ENCODE measurements at regions not wholly inside any gene's neighbourhood (a gene's known extent, or its start where the extent isn't known, plus 50 kb on each side); places are given as distances from the start of the nearest gene placed in this dataset.

DNA sequence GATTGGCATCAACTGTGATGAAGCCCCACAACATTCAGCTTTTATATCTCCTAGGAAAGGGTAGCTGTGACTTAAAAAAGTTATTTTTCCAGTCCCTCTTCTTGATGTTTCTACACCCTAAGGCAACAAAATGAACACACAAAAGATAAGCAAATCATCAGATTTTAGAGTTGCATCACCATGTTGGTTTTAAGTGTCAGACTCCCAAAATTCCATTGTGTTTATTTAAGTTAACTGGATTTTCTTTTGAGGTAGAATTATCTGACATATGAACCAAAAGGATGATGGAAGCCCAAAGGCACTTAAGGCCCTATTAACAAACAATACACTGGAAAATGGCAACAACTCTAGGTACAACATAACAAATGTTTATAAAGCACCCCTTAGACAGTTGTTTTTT lies 261.7 kb upstream of the SLC39A10 start:
- no peaks in the 10 kb centered on the region for H4K20me1 ChIP-seq (ENCODE audit: insufficient read depth, low read length)
- H3K4me1 Mint-ChIP-seq, result no peaks in the 10 kb centered on the region
- no peak for TF ChIP-seq CTCF (IDR thresholded peaks at IDR 0.05)
- H3K4me2 ChIP-seq (replicated peaks; ENCODE audit: extremely low read depth, low read length, poor library complexity, severe bottlenecking), result no peak overlapping the region
- no peak overlapping the region for H3K4me3 Mint-ChIP-seq
- H3K36me3 ChIP-seq (replicated peaks in 1 of 2; ENCODE audit: control insufficient read depth in 1 of 2, insufficient read depth in 2 of 2, low read length in 2 of 2), result no peaks in the 10 kb centered on the region
- H3K9me3 ChIP-seq (replicated peaks in 1 of 2; ENCODE audit: control insufficient read depth in 1 of 2, insufficient read depth in 1 of 2, low read length in 2 of 2), result no peaks in the 10 kb centered on the region
- no peak for DNase-seq
- H3K4me1 ChIP-seq (ENCODE audit: control insufficient read depth in 1 of 2, insufficient read depth in 2 of 2, low read length in 2 of 2), result no peaks in the 10 kb centered on the region
- intact Hi-C loops (cut with micrococcal nuclease), result no loop called here
- H3K36me3 Mint-ChIP-seq, result no peaks in the 10 kb centered on the region
- no peaks in the 10 kb centered on the region for H3K27me3 Mint-ChIP-seq (ENCODE audit: low read depth in 3 of 3)
- H3K27ac Mint-ChIP-seq, result no peak overlapping the region
- no peak overlapping the region for H3K4me3 ChIP-seq (replicated peaks in 1 of 3; ENCODE audit: low read depth in 2 of 3, low read length in 3 of 3)
- H3K9me3 Mint-ChIP-seq, result peaks cover 0 to 2% (median 0%) of the 10 kb centered on the region in 7 donors
- no peaks in the 10 kb centered on the region for H3K27me3 ChIP-seq (ENCODE audit: control insufficient read depth in 2 of 2, insufficient read depth in 2 of 2, low read length in 2 of 2)
- no peaks in the 10 kb centered on the region for H3K79me2 ChIP-seq (ENCODE audit: insufficient read depth, low read length)
- H2AFZ ChIP-seq (ENCODE audit: insufficient read depth, low read depth, low read length, poor library complexity, severe bottlenecking), result no peak overlapping the region
- no peak overlapping the region for H3K27ac ChIP-seq (ENCODE audit: low read depth in 1 of 2, low read length in 2 of 2)
- no peak overlapping the region for H3K9ac ChIP-seq (ENCODE audit: insufficient read depth, low read length, poor library complexity, severe bottlenecking)

DNA sequence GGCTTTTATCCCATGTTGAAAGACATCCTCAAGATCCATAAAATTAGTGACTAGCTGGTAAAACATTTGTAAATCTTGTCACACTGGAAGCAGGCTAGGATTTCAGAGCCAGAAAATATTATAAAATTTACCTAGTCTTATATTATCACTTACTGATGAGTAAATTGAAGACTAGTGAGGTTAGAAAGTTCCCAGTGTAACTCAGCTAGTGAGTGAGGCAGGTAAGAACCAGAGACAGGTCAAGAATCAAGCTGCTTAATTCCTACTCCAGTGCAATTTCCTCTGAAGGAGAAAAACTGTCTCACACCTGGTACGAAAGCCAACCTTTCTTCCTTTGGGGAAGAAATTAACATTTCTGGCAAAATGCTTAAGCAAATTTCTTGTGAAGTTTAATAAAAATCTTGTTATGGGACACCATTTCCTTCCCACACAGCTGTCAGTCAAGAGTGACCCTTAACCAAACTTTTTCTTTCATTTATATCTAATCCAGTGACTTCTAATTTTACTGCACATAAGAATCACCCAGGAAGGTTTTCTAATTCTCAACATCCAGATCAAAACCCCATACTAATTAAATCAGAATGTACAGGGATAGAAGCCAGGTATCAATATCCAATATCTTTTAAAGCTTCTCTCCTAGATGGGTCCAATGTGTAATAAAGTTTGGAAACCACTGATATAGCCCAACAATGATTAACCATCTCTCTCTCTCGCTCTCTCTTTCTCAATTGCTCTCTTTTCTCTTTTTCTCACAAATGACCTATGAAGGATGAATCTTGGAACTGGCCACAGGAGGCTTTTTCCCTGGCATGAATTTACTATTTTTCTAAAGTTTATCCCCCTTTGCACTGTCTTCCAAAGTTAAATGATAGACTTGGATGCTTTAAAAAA lies 264.3 kb upstream of the SLC39A10 start:
- Histone ChIP-seq H3K27me3 (ENCODE audit: control insufficient read depth in 2 of 2, insufficient read depth in 2 of 2, low read length in 2 of 2) (no peaks in the 10 kb centered on the region), H3K9ac (ENCODE audit: insufficient read depth, low read length, poor library complexity, severe bottlenecking) (no peak overlapping the region), H3K79me2 (ENCODE audit: insufficient read depth, low read length) (no peaks in the 10 kb centered on the region), H3K4me3 (replicated peaks in 1 of 3; ENCODE audit: low read depth in 2 of 3, low read length in 3 of 3) (no peak overlapping the region), H3K4me1 (ENCODE audit: control insufficient read depth in 1 of 2, insufficient read depth in 2 of 2, low read length in 2 of 2) (no peaks in the 10 kb centered on the region), H2AFZ (ENCODE audit: insufficient read depth, low read depth, low read length, poor library complexity, severe bottlenecking) (no peak overlapping the region), H3K9me3 (replicated peaks in 1 of 2; ENCODE audit: control insufficient read depth in 1 of 2, insufficient read depth in 1 of 2, low read length in 2 of 2) (peaks cover 0 to 7% of the 10 kb centered on the region in 2 donors), H4K20me1 (ENCODE audit: insufficient read depth, low read length) (no peaks in the 10 kb centered on the region), H3K27ac (ENCODE audit: low read depth in 1 of 2, low read length in 2 of 2) (no peak overlapping the region), H3K36me3 (replicated peaks in 1 of 2; ENCODE audit: control insufficient read depth in 1 of 2, insufficient read depth in 2 of 2, low read length in 2 of 2) (no peaks in the 10 kb centered on the region), H3K4me2 (replicated peaks; ENCODE audit: extremely low read depth, low read length, poor library complexity, severe bottlenecking) (no peak overlapping the region)
- no peaks in the 10 kb centered on the region for H3K4me1 Mint-ChIP-seq
- intact Hi-C loops (cut with micrococcal nuclease), result no loop called here
- H3K27me3 Mint-ChIP-seq (ENCODE audit: low read depth in 3 of 3), result no peaks in the 10 kb centered on the region
- no peak for TF ChIP-seq CTCF (IDR thresholded peaks at IDR 0.05)
- no CpG with 5 or more reads among the region's 2 CpGs for WGBS (ENCODE audit: insufficient coverage)
- no peak overlapping the region for H3K27ac Mint-ChIP-seq
- H3K4me3 Mint-ChIP-seq, result no peak overlapping the region
- H3K36me3 Mint-ChIP-seq, result no peaks in the 10 kb centered on the region
- DNase-seq, result no peak
- H3K9me3 Mint-ChIP-seq, result peaks cover 1 to 10% (median 4%) of the 10 kb centered on the region in 7 donors

All from CD14-positive monocyte (primary cell).